Aorta (tissue), 5 donors: ENCODE measurements at regions not wholly inside any gene's neighbourhood (a gene's known extent, or its start where the extent isn't known, plus 50 kb on each side); places are given as distances from the start of the nearest gene placed in this dataset.

Experiments
- ATAC-seq: fragments of 200-7000 bp; cut with Tn5 transposase; one replicate; pipeline ENCODE4 v1.9.1; 2022; ENCODE audit warnings: moderate library complexity; ENCODE audit not compliant: low FRiP score
- DNase-seq, 2 donors: peaks; one replicate each; pipeline ENCODE4 v3.0.0-alpha.2; 2020
- H3K27ac ChIP-seq, 2 donors: one replicate each; pipeline ENCODE4 v1.5.1; 2013; ENCODE audit warnings: low read length in 2 of 2, mild to moderate bottlenecking in 2 of 2, moderate library complexity in 2 of 2, control low read depth in 1 of 2, inconsistent platforms in 1 of 2, low read depth in 1 of 2
- H3K27me3 ChIP-seq, 2 donors: one replicate each; pipeline ENCODE4 v1.6.1; 2013; ENCODE audit warnings: control low read depth in 1 of 2, low read length in 1 of 2, mild to moderate bottlenecking in 1 of 2, moderate library complexity in 1 of 2; ENCODE audit not compliant: insufficient read depth in 2 of 2, control insufficient read depth in 1 of 2
- H3K36me3 ChIP-seq, 2 donors: one replicate each; pipeline ENCODE4 v1.6.1; 2013; ENCODE audit warnings: control low read depth in 1 of 2, low read length in 1 of 2, mild to moderate bottlenecking in 1 of 2; ENCODE audit not compliant: insufficient read depth in 2 of 2, control insufficient read depth in 1 of 2
- H3K4me1 ChIP-seq, 2 donors: one replicate each; pipeline ENCODE4 v1.6.1; 2013; ENCODE audit warnings: low read length in 2 of 2, control low read depth in 1 of 2, mild to moderate bottlenecking in 1 of 2, moderate library complexity in 1 of 2; ENCODE audit not compliant: insufficient read depth in 2 of 2, control insufficient read depth in 1 of 2
- H3K4me3 ChIP-seq, 2 donors: one replicate each; pipeline ENCODE4 v1.5.1; 2013; ENCODE audit warnings: low read length in 2 of 2, control low read depth in 1 of 2, mild to moderate bottlenecking in 1 of 2
- H3K9me3 ChIP-seq: one replicate; pipeline ENCODE4 v1.6.1; 2013; ENCODE audit warnings: mild to moderate bottlenecking, low read length; ENCODE audit not compliant: control insufficient read depth
- WGBS, 2 donors: extraction: QIAGEN DNeasy Blood & Tissue Kit; methylation state at CpG; one replicate each; pipeline ENCODE4 v1.1.7; 2013; 5-methylcytosine and 5-hydroxymethylcytosine counted together
- intact Hi-C, 2 donors: fragments of 100-400 bp; cut with DNase I; formaldehyde crosslinking; loops; one replicate each; pipeline versions ENCODE4 v1.14.2 to v1.15.0; 2022
- donor health status: healthy with polysubstance abuse.
- donor health status: Bipolar disorder and iron deficiency.
- donor health status: DM: no; HTN: no; CAD: no.
- donor health status: DM: no; HTN: no; CAD: no.
- donor health status: DM: yes; HTN: yes; CAD: no.

GRCh38 chr19:30741566-30741965, 369.4 kb downstream of the ZNF536 start:
- ATAC-seq (no peak), DNase-seq (no peak)
- Histone ChIP-seq H3K27me3 (no peaks in the 10 kb centered on the region), H3K9me3 (peaks cover 2% of the 10 kb centered on the region), H3K4me3 (no peak overlapping the region), H3K36me3 (no peaks in the 10 kb centered on the region), H3K27ac (no peak overlapping the region), H3K4me1 (no peaks in the 10 kb centered on the region)
- 37 to 43% methylated on average over 2 of the region's 2 CpGs for WGBS, 2 donors
- intact Hi-C loops = no loop called here

GRCh38 chr19:30739394-30739793, 367.2 kb downstream of the ZNF536 start:
- DNase-seq (no peak), ATAC-seq (no peak)
- no peaks in the 10 kb centered on the region for H3K9me3 ChIP-seq
- H3K4me1 ChIP-seq = no peaks in the 10 kb centered on the region
- no peak overlapping the region for H3K27ac ChIP-seq
- no peaks in the 10 kb centered on the region for H3K36me3 ChIP-seq
- H3K4me3 ChIP-seq = no peak overlapping the region
- WGBS, 2 donors = 40 to 49% methylated on average over 5 of the region's 5 CpGs
- no peaks in the 10 kb centered on the region for H3K27me3 ChIP-seq
- intact Hi-C loops = no loop called here

GRCh38 chr19:30738047-30738446, 365.9 kb downstream of the ZNF536 start:
- Histone ChIP-seq H3K4me1 (no peaks in the 10 kb centered on the region), H3K4me3 (no peak overlapping the region), H3K36me3 (no peaks in the 10 kb centered on the region), H3K27me3 (no peaks in the 10 kb centered on the region), H3K27ac (no peak overlapping the region), H3K9me3 (no peaks in the 10 kb centered on the region)
- WGBS, 2 donors = 80 to 85% methylated on average over 2 of the region's 2 CpGs
- intact Hi-C loops = no loop called here
- no peak for DNase-seq
- ATAC-seq = no peak

GRCh38 chr19:30734669-30735068, 362.5 kb downstream of the ZNF536 start:
- H3K27me3 ChIP-seq = no peaks in the 10 kb centered on the region
- no peaks in the 10 kb centered on the region for H3K4me1 ChIP-seq
- H3K27ac ChIP-seq = no peak overlapping the region
- intact Hi-C loops = no loop called here
- H3K4me3 ChIP-seq = no peak overlapping the region
- H3K9me3 ChIP-seq = no peaks in the 10 kb centered on the region
- DNase-seq = no peak
- WGBS, 2 donors = 36 to 41% methylated on average over 6 of the region's 6 CpGs
- no peaks in the 10 kb centered on the region for H3K36me3 ChIP-seq
- ATAC-seq = no peak

GRCh38 chr19:30733826-30734550, 361.8 kb downstream of the ZNF536 start:
- Histone ChIP-seq H3K36me3 (no peaks in the 10 kb centered on the region), H3K27ac (no peak overlapping the region), H3K4me3 (no peak overlapping the region), H3K27me3 (no peaks in the 10 kb centered on the region), H3K9me3 (no peaks in the 10 kb centered on the region), H3K4me1 (no peaks in the 10 kb centered on the region)
- WGBS, 2 donors = 49 to 51% methylated on average over 15 of the region's 15 CpGs
- DNase-seq (no peak), ATAC-seq (no peak)
- intact Hi-C loops = no loop called here

GRCh38 chr19:30731591-30731990, 359.4 kb downstream of the ZNF536 start:
- 52 to 62% methylated on average over 3 of the region's 3 CpGs for WGBS, 2 donors
- Histone ChIP-seq H3K9me3 (no peaks in the 10 kb centered on the region), H3K36me3 (no peaks in the 10 kb centered on the region), H3K27ac (no peak overlapping the region), H3K27me3 (no peaks in the 10 kb centered on the region), H3K4me1 (no peaks in the 10 kb centered on the region), H3K4me3 (no peak overlapping the region)
- intact Hi-C loops = no loop called here
- DNase-seq = no peak
- ATAC-seq = no peak

- intact Hi-C loops = no loop called here
- peaks cover 2% of the 10 kb centered on the region for H3K9me3 ChIP-seq
- no peaks in the 10 kb centered on the region for H3K4me1 ChIP-seq
- no peak overlapping the region for H3K4me3 ChIP-seq
- no peak overlapping the region for H3K27ac ChIP-seq
- WGBS, 2 donors = 71 to 73% methylated on average over 6 of the region's 6 CpGs
- no peaks in the 10 kb centered on the region for H3K27me3 ChIP-seq
- no peak for ATAC-seq
- no peak for DNase-seq
- H3K36me3 ChIP-seq = no peaks in the 10 kb centered on the region
Observed at GRCh38 chr19:30729451-30729850, 357.3 kb downstream of the ZNF536 start.

GRCh38 chr19:30722761-30723160, 350.6 kb downstream of the ZNF536 start:
- H3K27me3 ChIP-seq = no peaks in the 10 kb centered on the region
- ATAC-seq (no peak), DNase-seq (no peak)
- H3K4me3 ChIP-seq = no peak overlapping the region
- peaks cover 2% of the 10 kb centered on the region for H3K9me3 ChIP-seq
- H3K27ac ChIP-seq = no peak overlapping the region
- intact Hi-C loops = no loop called here
- no peaks in the 10 kb centered on the region for H3K36me3 ChIP-seq
- WGBS, 2 donors = 44 to 51% methylated on average over 9 of the region's 9 CpGs
- H3K4me1 ChIP-seq = no peaks in the 10 kb centered on the region

GRCh38 chr19:30722186-30722585, 350.0 kb downstream of the ZNF536 start:
- peaks cover 2% of the 10 kb centered on the region for H3K9me3 ChIP-seq
- no peaks in the 10 kb centered on the region for H3K4me1 ChIP-seq
- no peak for DNase-seq
- intact Hi-C loops = no loop called here
- H3K36me3 ChIP-seq = no peaks in the 10 kb centered on the region
- WGBS, 2 donors = 82 to 86% methylated on average over 8 of the region's 8 CpGs
- no peak overlapping the region for H3K4me3 ChIP-seq
- no peak overlapping the region for H3K27ac ChIP-seq
- ATAC-seq = no peak
- no peaks in the 10 kb centered on the region for H3K27me3 ChIP-seq
